ENCODE measurements at regions not wholly inside any gene's neighbourhood (a gene's known extent, or its start where the extent isn't known, plus 50 kb on each side); places are given as distances from the start of the nearest gene placed in this dataset.

DNA sequence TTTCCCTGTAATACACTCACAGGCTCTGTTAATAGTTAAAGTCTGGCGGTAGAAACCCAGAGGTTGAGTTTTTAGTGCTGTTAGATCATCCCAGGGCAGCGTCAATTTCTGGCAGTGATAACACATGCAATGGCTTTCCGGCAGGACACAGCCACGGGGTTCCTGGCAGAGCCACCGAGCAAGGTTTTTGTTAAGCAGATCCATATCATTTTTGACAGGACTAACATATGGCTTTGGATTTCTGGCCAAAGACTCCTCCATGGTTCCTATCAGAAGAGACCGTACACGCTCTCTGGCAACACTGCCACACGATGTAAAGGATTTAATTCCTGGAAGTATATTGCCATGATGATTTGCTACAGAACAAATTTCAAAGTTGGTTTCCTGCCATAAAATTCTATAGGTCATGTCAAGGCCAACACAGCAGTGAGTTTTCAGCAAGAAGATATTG lies 854.3 kb downstream of the LRRTM4 start:
- Histone ChIP-seq H4K20me1 (ENCODE audit: insufficient read depth, low read length) (no peaks in the 10 kb centered on the region), H3K4me2 (ENCODE audit: insufficient read depth, low read length) (no peak overlapping the region), H3K9ac (ENCODE audit: low read depth, low read length) (no peak overlapping the region), H3K4me1 (ENCODE audit: insufficient read depth, low read length) (no peaks in the 10 kb centered on the region), H3K27ac (ENCODE audit: low read length) (no peak overlapping the region), H3K36me3 (ENCODE audit: insufficient read depth, low read length) (no peaks in the 10 kb centered on the region), H3K27me3 (ENCODE audit: insufficient read depth, low read length, poor library complexity) (peaks cover 7% of the 10 kb centered on the region), H3K79me2 (ENCODE audit: insufficient read depth, low read length) (no peaks in the 10 kb centered on the region), H2AFZ (ENCODE audit: low read depth, low read length) (no peak overlapping the region), H3K4me3 (ENCODE audit: low read depth in 1 of 2, low read length in 2 of 2) (no peak overlapping the region), H3K9me3 (ENCODE audit: insufficient read depth, low read length, severe bottlenecking) (no peaks in the 10 kb centered on the region)
- ATAC-seq (ENCODE audit: insufficient read depth, low read depth): no peak
- TF ChIP-seq EZH2 (IDR thresholded peaks at IDR 0.05; ENCODE audit: borderline replicate concordance, low read depth, low read length, severe bottlenecking): no peak
- TF ChIP-seq CTCF (IDR thresholded peaks at IDR 0.05; ENCODE audit: borderline replicate concordance, extremely low read depth, low read length, poor library complexity, severe bottlenecking): no peak
- no peak for DNase-seq

DNA sequence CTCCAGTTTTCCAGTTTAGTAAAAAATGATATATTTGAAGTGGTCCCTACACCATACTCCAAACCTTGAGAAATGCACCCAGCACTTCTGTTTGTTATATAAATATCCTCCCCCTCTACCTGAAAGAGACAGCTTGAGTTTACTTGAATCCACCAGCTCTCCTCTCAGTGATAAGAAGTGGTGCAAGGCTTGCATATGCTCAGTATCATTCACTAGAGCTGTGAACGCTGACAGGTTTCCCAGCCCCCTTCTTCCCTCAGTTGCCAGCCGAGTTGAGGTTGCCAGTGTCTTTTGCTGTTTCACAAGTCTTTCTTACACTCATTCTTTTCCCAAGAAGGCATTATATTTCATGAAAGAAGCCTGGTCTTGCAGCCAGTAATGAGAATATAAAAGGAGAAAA lies 880.0 kb downstream of the LRRTM4 start:
- no peaks in the 10 kb centered on the region for H3K36me3 ChIP-seq (ENCODE audit: insufficient read depth, low read length)
- DNase-seq (no peak), ATAC-seq (ENCODE audit: insufficient read depth, low read depth) (no peak)
- TF ChIP-seq CTCF (IDR thresholded peaks at IDR 0.05; ENCODE audit: borderline replicate concordance, extremely low read depth, low read length, poor library complexity, severe bottlenecking) (no peak), EZH2 (IDR thresholded peaks at IDR 0.05; ENCODE audit: borderline replicate concordance, low read depth, low read length, severe bottlenecking) (no peak)
- H3K4me3 ChIP-seq (ENCODE audit: low read depth in 1 of 2, low read length in 2 of 2): no peak overlapping the region
- no peak overlapping the region for H3K4me2 ChIP-seq (ENCODE audit: insufficient read depth, low read length)
- H3K9me3 ChIP-seq (ENCODE audit: insufficient read depth, low read length, severe bottlenecking): no peaks in the 10 kb centered on the region
- H4K20me1 ChIP-seq (ENCODE audit: insufficient read depth, low read length): no peaks in the 10 kb centered on the region
- no peaks in the 10 kb centered on the region for H3K79me2 ChIP-seq (ENCODE audit: insufficient read depth, low read length)
- no peak overlapping the region for H3K9ac ChIP-seq (ENCODE audit: low read depth, low read length)
- no peak overlapping the region for H2AFZ ChIP-seq (ENCODE audit: low read depth, low read length)
- no peaks in the 10 kb centered on the region for H3K4me1 ChIP-seq (ENCODE audit: insufficient read depth, low read length)
- no peak overlapping the region for H3K27ac ChIP-seq (ENCODE audit: low read length)
- H3K27me3 ChIP-seq (ENCODE audit: insufficient read depth, low read length, poor library complexity): no peaks in the 10 kb centered on the region

- ATAC-seq (ENCODE audit: insufficient read depth, low read depth) (no peak), DNase-seq (no peak)
- Histone ChIP-seq H2AFZ (ENCODE audit: low read depth, low read length) (no peak overlapping the region), H3K9me3 (ENCODE audit: insufficient read depth, low read length, severe bottlenecking) (no peaks in the 10 kb centered on the region), H3K79me2 (ENCODE audit: insufficient read depth, low read length) (no peaks in the 10 kb centered on the region), H3K9ac (ENCODE audit: low read depth, low read length) (no peak overlapping the region), H4K20me1 (ENCODE audit: insufficient read depth, low read length) (no peaks in the 10 kb centered on the region), H3K27ac (ENCODE audit: low read length) (no peak overlapping the region), H3K36me3 (ENCODE audit: insufficient read depth, low read length) (no peaks in the 10 kb centered on the region), H3K4me1 (ENCODE audit: insufficient read depth, low read length) (no peaks in the 10 kb centered on the region), H3K27me3 (ENCODE audit: insufficient read depth, low read length, poor library complexity) (no peaks in the 10 kb centered on the region), H3K4me3 (ENCODE audit: low read depth in 1 of 2, low read length in 2 of 2) (no peak overlapping the region), H3K4me2 (ENCODE audit: insufficient read depth, low read length) (no peak overlapping the region)
- TF ChIP-seq CTCF (IDR thresholded peaks at IDR 0.05; ENCODE audit: borderline replicate concordance, extremely low read depth, low read length, poor library complexity, severe bottlenecking) (no peak), EZH2 (IDR thresholded peaks at IDR 0.05; ENCODE audit: borderline replicate concordance, low read depth, low read length, severe bottlenecking) (no peak)
Observed at GRCh38 chr2:76641506-76641905, 880.7 kb downstream of the LRRTM4 start.

- DNase-seq (no peak), ATAC-seq (ENCODE audit: insufficient read depth, low read depth) (no peak)
- H3K79me2 ChIP-seq (ENCODE audit: insufficient read depth, low read length): no peaks in the 10 kb centered on the region
- no peaks in the 10 kb centered on the region for H3K9me3 ChIP-seq (ENCODE audit: insufficient read depth, low read length, severe bottlenecking)
- no peaks in the 10 kb centered on the region for H3K36me3 ChIP-seq (ENCODE audit: insufficient read depth, low read length)
- no peak overlapping the region for H3K9ac ChIP-seq (ENCODE audit: low read depth, low read length)
- no peak overlapping the region for H3K27ac ChIP-seq (ENCODE audit: low read length)
- no peaks in the 10 kb centered on the region for H3K27me3 ChIP-seq (ENCODE audit: insufficient read depth, low read length, poor library complexity)
- no peak overlapping the region for H3K4me3 ChIP-seq (ENCODE audit: low read depth in 1 of 2, low read length in 2 of 2)
- TF ChIP-seq EZH2 (IDR thresholded peaks at IDR 0.05; ENCODE audit: borderline replicate concordance, low read depth, low read length, severe bottlenecking) (no peak), CTCF (IDR thresholded peaks at IDR 0.05; ENCODE audit: borderline replicate concordance, extremely low read depth, low read length, poor library complexity, severe bottlenecking) (no peak)
- no peaks in the 10 kb centered on the region for H3K4me1 ChIP-seq (ENCODE audit: insufficient read depth, low read length)
- no peak overlapping the region for H2AFZ ChIP-seq (ENCODE audit: low read depth, low read length)
- no peak overlapping the region for H3K4me2 ChIP-seq (ENCODE audit: insufficient read depth, low read length)
- no peaks in the 10 kb centered on the region for H4K20me1 ChIP-seq (ENCODE audit: insufficient read depth, low read length)
Observed at GRCh38 chr2:76640905-76641304, 881.3 kb downstream of the LRRTM4 start.
